ENCODE measurements at regions not wholly inside any gene's neighbourhood (a gene's known extent, or its start where the extent isn't known, plus 50 kb on each side); places are given as distances from the start of the nearest gene placed in this dataset.

- Histone ChIP-seq H3K9ac (ENCODE audit: low read depth, low read length) (no peak overlapping the region), H3K4me1 (ENCODE audit: control insufficient read depth, insufficient read depth, low read length) (no peaks in the 10 kb centered on the region), H2BK120ac (ENCODE audit: low read depth, low read length) (no peak overlapping the region), H3K4me2 (ENCODE audit: low read depth, low read length) (no peak overlapping the region), H2BK20ac (ENCODE audit: low read depth, low read length) (no peak overlapping the region), H3K4me3 (ENCODE audit: insufficient read depth, low read depth, low read length) (no peak overlapping the region), H4K91ac (ENCODE audit: insufficient read depth, low read depth, low read length) (no peak overlapping the region), H4K20me1 (ENCODE audit: insufficient read depth, low read length) (no peaks in the 10 kb centered on the region), H3K27me3 (ENCODE audit: control insufficient read depth, insufficient read depth, low read length) (peaks cover 10% of the 10 kb centered on the region), H3K9me1 (ENCODE audit: insufficient read depth, low read length) (no peaks in the 10 kb centered on the region), H2BK5ac (ENCODE audit: low read depth, low read length, poor library complexity, severe bottlenecking) (no peak overlapping the region), H2AK5ac (ENCODE audit: low read depth, low read length) (no peak overlapping the region), H4K5ac (ENCODE audit: low read depth, low read length) (no peak overlapping the region), H3K9me3 (ENCODE audit: control insufficient read depth, insufficient read depth, low read length) (peaks cover 2% of the 10 kb centered on the region; the same call in 1 of the 2 replicates), H3K18ac (ENCODE audit: low read depth, low read length) (no peak overlapping the region), H2AFZ (replicated peaks; ENCODE audit: low read length, poor library complexity) (no peak overlapping the region), H3K23ac (ENCODE audit: low read depth, low read length) (no peak overlapping the region), H3K4ac (ENCODE audit: low read depth, low read length) (no peak overlapping the region), H3K27ac (ENCODE audit: insufficient read depth, low read length) (no peak overlapping the region), H3K79me1 (ENCODE audit: low read depth in 1 of 2, low read length in 2 of 2) (no peaks in the 10 kb centered on the region), H4K8ac (ENCODE audit: low read depth in 2 of 2, low read length in 2 of 2) (no peak overlapping the region), H3K56ac (ENCODE audit: extremely low read depth, insufficient read depth, low read length) (no peak overlapping the region), H2BK15ac (ENCODE audit: low read depth, low read length) (no peak overlapping the region), H3K36me3 (ENCODE audit: control insufficient read depth, insufficient read depth, low read length) (no peaks in the 10 kb centered on the region), H2AK9ac (replicated peaks; ENCODE audit: low read depth, low read length, poor library complexity) (no peak overlapping the region), H3K14ac (replicated peaks; ENCODE audit: low read depth, low read length) (no peak overlapping the region)
- dilution Hi-C loops (cut with HindIII; ENCODE audit: low sequenced_read_pairs, unreplicated experiment), result no loop called here
- WGBS, 2 experiments (ENCODE audit: extremely low coverage in 2 of 2, insufficient read length in 1 of 2), result no CpG with 5 or more reads among the region's 1 CpG
- ChIA-PET POLR2A (ENCODE audit: unreplicated experiment) (no interaction called here), CTCF (no interaction called here)
- ATAC-seq (ENCODE audit: low read depth), result no peak
- intact Hi-C loops (cut with micrococcal nuclease), result no loop called here
- no TSS peak for BruUV-seq (replicated peaks)
- DNase-seq, result no peak
- TF ChIP-seq, protein P1, sequence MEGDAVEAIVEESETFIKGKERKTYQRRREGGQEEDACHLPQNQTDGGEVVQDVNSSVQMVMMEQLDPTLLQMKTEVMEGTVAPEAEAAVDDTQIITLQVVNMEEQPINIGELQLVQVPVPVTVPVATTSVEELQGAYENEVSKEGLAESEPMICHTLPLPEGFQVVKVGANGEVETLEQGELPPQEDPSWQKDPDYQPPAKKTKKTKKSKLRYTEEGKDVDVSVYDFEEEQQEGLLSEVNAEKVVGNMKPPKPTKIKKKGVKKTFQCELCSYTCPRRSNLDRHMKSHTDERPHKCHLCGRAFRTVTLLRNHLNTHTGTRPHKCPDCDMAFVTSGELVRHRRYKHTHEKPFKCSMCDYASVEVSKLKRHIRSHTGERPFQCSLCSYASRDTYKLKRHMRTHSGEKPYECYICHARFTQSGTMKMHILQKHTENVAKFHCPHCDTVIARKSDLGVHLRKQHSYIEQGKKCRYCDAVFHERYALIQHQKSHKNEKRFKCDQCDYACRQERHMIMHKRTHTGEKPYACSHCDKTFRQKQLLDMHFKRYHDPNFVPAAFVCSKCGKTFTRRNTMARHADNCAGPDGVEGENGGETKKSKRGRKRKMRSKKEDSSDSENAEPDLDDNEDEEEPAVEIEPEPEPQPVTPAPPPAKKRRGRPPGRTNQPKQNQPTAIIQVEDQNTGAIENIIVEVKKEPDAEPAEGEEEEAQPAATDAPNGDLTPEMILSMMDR (conservative IDR thresholded peaks at IDR 0.05; ENCODE audit: low read depth, low read length), result no peak
- TF ChIP-seq NFE2L2 (IDR thresholded peaks at IDR 0.05; ENCODE audit: low read depth, low read length), result no peak
- no peak for TF ChIP-seq FOS (IDR thresholded peaks at IDR 0.05; ENCODE audit: low read depth, low read length)
- TF ChIP-seq CHD1 (IDR thresholded peaks at IDR 0.05; ENCODE audit: low read depth, low read length), result no peak
- TF ChIP-seq, protein P2, sequence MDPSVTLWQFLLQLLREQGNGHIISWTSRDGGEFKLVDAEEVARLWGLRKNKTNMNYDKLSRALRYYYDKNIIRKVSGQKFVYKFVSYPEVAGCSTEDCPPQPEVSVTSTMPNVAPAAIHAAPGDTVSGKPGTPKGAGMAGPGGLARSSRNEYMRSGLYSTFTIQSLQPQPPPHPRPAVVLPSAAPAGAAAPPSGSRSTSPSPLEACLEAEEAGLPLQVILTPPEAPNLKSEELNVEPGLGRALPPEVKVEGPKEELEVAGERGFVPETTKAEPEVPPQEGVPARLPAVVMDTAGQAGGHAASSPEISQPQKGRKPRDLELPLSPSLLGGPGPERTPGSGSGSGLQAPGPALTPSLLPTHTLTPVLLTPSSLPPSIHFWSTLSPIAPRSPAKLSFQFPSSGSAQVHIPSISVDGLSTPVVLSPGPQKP (IDR thresholded peaks at IDR 0.05; ENCODE audit: borderline replicate concordance, low read depth, low read length), result no peak
- no peak for TF ChIP-seq RAD21 (IDR thresholded peaks at IDR 0.05; ENCODE audit: low read length)
- no peak for TF ChIP-seq RCOR1 (IDR thresholded peaks at IDR 0.05; ENCODE audit: insufficient replicate concordance, low read length)
- TF ChIP-seq CEBPB (IDR thresholded peaks at IDR 0.05; ENCODE audit: low read depth, low read length), result no peak
- TF ChIP-seq MAZ (IDR thresholded peaks at IDR 0.05; ENCODE audit: borderline replicate concordance, low read depth, low read length), result no peak
- no peak for TF ChIP-seq POLR2A (IDR thresholded peaks at IDR 0.05; ENCODE audit: low read depth, low read length)
- no peak for TF ChIP-seq SMC3 (IDR thresholded peaks at IDR 0.05; ENCODE audit: low read depth, low read length)
- TF ChIP-seq RFX5 (IDR thresholded peaks at IDR 0.05; ENCODE audit: low read depth, low read length), result no peak
- TF ChIP-seq MXI1 (IDR thresholded peaks at IDR 0.05; ENCODE audit: borderline replicate concordance, low read depth, low read length), result no peak
- TF ChIP-seq MAFK (IDR thresholded peaks at IDR 0.05; ENCODE audit: low read depth, low read length), result no peak
- no peak for TF ChIP-seq BHLHE40 (IDR thresholded peaks at IDR 0.05; ENCODE audit: low read depth, low read length)
- TF ChIP-seq, protein P3, sequence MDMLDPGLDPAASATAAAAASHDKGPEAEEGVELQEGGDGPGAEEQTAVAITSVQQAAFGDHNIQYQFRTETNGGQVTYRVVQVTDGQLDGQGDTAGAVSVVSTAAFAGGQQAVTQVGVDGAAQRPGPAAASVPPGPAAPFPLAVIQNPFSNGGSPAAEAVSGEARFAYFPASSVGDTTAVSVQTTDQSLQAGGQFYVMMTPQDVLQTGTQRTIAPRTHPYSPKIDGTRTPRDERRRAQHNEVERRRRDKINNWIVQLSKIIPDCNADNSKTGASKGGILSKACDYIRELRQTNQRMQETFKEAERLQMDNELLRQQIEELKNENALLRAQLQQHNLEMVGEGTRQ (IDR thresholded peaks at IDR 0.05; ENCODE audit: low read depth, low read length), result no peak
- in situ Hi-C loops (cut with MboI; ENCODE audit: low sequenced_read_pairs), result no loop called here
These were observed 83.5 kb upstream of the WAC start for GRCh38 chr10:28449382-28449781.

Data from IMR-90 (cell line).